ES-I3 (cell line): ENCODE measurements at regions not wholly inside any gene's neighbourhood (a gene's known extent, or its start where the extent isn't known, plus 50 kb on each side); places are given as distances from the start of the nearest gene placed in this dataset.

ENCODE experiments used
- H3K36me3 ChIP-seq: 2 replicates; pipeline ENCODE4 v1.6.1; 2013; ENCODE audit warnings: mild to moderate bottlenecking, low read length, control low read depth, moderate library complexity; ENCODE audit not compliant: insufficient read depth
- H3K4me1 ChIP-seq: 2 replicates; pipeline ENCODE4 v1.6.1; 2013; ENCODE audit warnings: mild to moderate bottlenecking, control low read depth, low read length; ENCODE audit not compliant: insufficient read depth
- H3K9ac ChIP-seq: 2 replicates; pipeline ENCODE4 v1.6.1; 2013; ENCODE audit warnings: low read depth, mild to moderate bottlenecking, low read length, moderate library complexity
- H3K9me3 ChIP-seq: 2 replicates; pipeline ENCODE4 v1.6.1; 2013; ENCODE audit warnings: mild to moderate bottlenecking, low read length, moderate library complexity; ENCODE audit not compliant: control insufficient read depth, insufficient read depth

DNA sequence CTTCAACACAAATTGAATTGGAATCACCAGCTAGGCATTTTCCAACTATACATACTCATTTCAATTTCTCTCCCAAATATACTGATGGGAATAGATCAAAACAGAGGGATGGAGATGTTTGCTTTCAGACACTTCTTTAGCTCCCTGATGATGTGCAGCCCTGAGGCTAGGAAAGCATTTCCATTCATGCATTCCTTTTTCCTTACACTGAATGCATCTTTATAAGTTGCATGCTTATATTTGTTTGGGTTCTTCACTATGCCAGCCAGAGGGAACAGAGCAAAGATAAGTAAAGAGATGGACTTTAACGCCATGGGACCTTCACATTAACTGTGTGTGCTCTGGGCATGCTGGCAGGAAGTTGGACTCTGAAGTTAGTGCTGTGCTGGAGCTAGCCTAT lies 696.5 kb upstream of the CDH9 start:
- H3K9ac ChIP-seq, result no peak overlapping the region

DNA sequence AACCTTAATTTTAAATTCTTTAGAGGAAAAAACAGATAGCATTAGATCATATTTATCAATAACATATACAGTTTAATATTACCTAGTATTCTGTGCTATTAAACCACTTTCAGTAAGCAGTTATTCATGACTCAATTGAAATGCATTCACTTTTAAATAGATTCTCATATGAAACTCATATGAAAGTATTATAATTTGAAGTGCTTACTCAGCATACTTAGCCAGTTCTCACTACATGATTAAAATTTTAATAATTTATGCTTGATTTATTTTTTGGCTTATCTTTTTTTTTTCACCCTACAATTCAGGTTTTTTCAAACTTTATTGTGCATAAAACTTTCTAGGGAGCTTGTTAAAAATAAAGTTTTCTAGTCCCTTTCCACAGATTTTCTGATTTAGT lies 694.9 kb upstream of the CDH9 start:
- Histone ChIP-seq H3K9ac (no peak overlapping the region), H3K9me3 (no peaks in the 10 kb centered on the region), H3K4me1 (no peaks in the 10 kb centered on the region), H3K36me3 (no peaks in the 10 kb centered on the region)

More for the DNA sequence above, 696.5 kb upstream of the CDH9 start:
- Histone ChIP-seq H3K4me1 (no peaks in the 10 kb centered on the region), H3K36me3 (no peaks in the 10 kb centered on the region), H3K9me3 (no peaks in the 10 kb centered on the region)

DNA sequence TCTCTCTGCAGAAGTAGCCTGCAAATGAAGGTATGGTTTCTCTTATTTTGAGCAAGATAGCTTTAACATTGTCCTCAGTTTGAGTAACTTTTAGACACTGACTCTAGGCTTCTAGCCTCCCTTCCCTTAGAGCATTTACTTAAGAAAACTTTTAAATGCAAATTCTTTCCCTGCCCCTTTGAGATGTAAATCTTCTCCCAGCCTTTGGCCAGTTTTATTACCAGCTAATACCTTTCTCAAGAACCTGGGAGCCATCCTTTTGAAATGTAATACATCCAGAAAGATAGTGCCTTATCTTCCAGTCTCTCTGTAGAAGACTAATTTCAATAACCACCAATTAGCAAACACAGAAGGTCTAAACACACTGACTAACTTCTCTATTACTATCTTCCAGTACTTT lies 688.9 kb upstream of the CDH9 start:
- Histone ChIP-seq H3K9ac (no peak overlapping the region), H3K36me3 (no peaks in the 10 kb centered on the region), H3K4me1 (peaks cover 4% of the 10 kb centered on the region; the same call in 1 of the 2 replicates), H3K9me3 (no peaks in the 10 kb centered on the region)

- Histone ChIP-seq H3K9me3 (no peaks in the 10 kb centered on the region), H3K36me3 (no peaks in the 10 kb centered on the region), H3K4me1 (peaks cover 4% of the 10 kb centered on the region; the same call in 1 of the 2 replicates), H3K9ac (no peak overlapping the region)
Observed at GRCh38 chr5:27722337-27722736, 684.0 kb upstream of the CDH9 start.

DNA sequence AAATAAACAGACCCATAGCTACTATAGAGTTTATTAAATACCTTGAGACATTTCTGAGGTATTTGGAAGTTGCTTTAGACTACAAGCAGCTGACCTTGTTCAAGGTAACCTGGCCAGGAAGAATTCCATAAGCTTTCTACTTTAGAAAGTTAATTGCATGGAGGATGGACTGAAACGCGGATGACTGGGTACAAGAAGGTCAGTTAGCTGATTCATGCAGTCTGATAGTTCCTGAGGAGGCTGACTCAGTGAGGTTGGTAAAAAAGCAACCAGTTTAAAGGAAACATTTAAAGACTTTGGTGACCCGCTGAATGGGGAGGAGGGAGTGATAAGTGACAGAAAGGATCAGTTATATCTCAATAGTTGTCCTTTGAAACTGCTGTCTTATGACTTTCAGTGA lies 670.1 kb upstream of the CDH9 start:
- H3K36me3 ChIP-seq, result no peaks in the 10 kb centered on the region
- H3K4me1 ChIP-seq, result no peaks in the 10 kb centered on the region; the same call in 1 of the 2 replicates
- H3K9ac ChIP-seq, result no peak overlapping the region
- no peaks in the 10 kb centered on the region; the same call in 1 of the 2 replicates for H3K9me3 ChIP-seq

- peaks cover 10% of the 10 kb centered on the region; the same call in 1 of the 2 replicates for H3K4me1 ChIP-seq
- no peaks in the 10 kb centered on the region for H3K36me3 ChIP-seq
- no peak overlapping the region for H3K9ac ChIP-seq
- no peaks in the 10 kb centered on the region for H3K9me3 ChIP-seq
Observed at GRCh38 chr5:27706832-27707231, 668.4 kb upstream of the CDH9 start.

DNA sequence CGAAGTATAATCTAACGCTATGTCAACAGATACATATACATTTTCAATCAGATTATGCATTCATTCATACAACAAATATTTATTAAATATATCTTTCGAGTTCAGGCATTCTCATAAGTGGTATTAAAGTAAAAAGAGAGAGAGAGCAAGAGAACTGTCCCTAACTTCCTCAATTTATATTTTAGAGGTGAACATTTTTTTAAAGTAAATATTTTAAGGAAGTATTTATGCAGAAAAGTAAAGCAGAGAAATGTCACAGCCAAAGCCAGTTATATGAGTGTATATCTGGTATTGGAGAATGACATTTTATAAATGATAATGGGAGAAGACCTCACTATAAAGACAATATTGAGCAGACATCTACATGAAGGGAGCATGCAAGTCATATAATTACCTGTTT lies 667.3 kb upstream of the CDH9 start:
- Histone ChIP-seq H3K9ac (no peak overlapping the region), H3K36me3 (no peaks in the 10 kb centered on the region), H3K9me3 (no peaks in the 10 kb centered on the region), H3K4me1 (peaks cover 10% of the 10 kb centered on the region; the same call in 1 of the 2 replicates)

- Histone ChIP-seq H3K36me3 (no peaks in the 10 kb centered on the region), H3K4me1 (peaks cover 10% of the 10 kb centered on the region; the same call in 1 of the 2 replicates), H3K9me3 (no peaks in the 10 kb centered on the region), H3K9ac (no peak overlapping the region)
Observed at GRCh38 chr5:27701931-27702903, 663.8 kb upstream of the CDH9 start.

GRCh38 chr5:27700526-27700925 lies 662.1 kb upstream of the CDH9 start:
- Histone ChIP-seq H3K4me1 (peaks cover 10% of the 10 kb centered on the region; the same call in 1 of the 2 replicates), H3K9me3 (no peaks in the 10 kb centered on the region), H3K36me3 (no peaks in the 10 kb centered on the region), H3K9ac (no peak overlapping the region)

DNA sequence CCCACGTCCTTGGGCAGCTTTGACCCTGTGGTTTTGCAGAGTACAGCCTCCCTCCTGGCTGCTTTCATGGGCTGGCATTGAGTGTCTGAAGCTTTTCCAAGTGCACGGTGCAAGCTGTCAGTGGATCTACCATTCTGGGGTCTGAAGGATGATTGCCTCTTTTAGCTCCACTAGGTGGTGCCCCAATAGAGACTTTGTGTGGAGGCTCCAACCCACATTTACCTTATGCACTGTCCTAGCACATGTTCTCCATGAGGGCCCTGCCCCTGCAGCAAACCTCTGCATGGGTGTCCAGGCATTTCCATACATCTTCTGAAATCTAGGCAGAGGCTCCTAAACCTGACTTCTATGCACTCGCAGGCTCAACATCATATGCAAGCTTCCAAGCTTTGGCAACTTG lies 644.2 kb upstream of the CDH9 start:
- Histone ChIP-seq H3K4me1 (no peaks in the 10 kb centered on the region), H3K9me3 (no peaks in the 10 kb centered on the region), H3K9ac (no peak overlapping the region), H3K36me3 (no peaks in the 10 kb centered on the region)

DNA sequence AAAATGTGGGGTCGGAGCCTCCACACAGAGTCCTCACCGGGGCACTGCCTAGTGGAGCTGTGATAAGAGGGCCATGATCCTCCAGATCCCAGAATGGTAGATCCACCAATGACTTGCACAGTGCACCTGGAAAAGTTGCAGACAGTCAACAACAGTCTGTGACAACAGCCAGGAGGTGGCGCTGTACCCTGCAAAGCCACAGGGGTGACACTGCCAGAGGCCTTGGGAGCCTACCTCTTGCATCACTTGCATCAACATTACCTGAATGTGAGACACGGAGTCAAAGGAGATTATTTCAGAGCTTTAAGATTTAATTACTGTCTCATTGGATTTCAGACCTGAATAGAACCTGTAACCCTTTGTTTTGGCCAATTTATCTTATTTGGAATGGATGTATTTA lies 614.1 kb upstream of the CDH9 start:
- Histone ChIP-seq H3K9me3 (no peaks in the 10 kb centered on the region), H3K4me1 (no peaks in the 10 kb centered on the region), H3K9ac (no peak overlapping the region), H3K36me3 (no peaks in the 10 kb centered on the region)

DNA sequence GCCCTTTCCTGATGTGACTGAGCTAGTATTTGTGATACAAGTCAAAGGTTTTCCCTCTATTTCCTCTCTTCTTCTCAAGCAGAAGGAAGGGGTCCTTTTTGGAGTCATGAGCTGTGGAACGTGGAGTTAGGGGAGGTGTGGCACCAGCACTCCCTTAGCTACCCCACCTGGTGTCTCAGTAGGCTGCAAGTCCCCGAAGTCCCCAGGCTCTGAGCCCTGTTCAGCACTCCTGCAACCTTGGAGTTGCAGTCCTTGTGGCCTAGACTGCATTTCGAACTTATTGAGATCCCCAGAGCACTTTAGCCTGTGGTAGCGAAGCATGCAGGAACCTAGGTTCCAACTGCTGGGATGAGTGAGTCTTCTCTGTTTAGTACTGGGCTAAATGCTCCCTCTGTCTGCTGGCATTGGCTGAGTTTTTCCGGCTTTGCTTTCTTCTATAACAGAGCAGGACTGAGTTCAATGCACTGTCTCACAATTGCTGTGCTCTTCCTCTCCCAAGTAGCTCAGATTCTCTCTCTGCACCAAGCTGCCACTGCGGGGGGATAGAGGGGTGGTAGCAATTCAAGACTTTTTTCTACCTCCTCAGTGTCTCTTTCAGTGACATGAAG lies 600.7 kb upstream of the CDH9 start:
- H3K9ac ChIP-seq, result no peak overlapping the region
- no peaks in the 10 kb centered on the region for H3K9me3 ChIP-seq
- H3K36me3 ChIP-seq, result no peaks in the 10 kb centered on the region
- no peaks in the 10 kb centered on the region for H3K4me1 ChIP-seq

DNA sequence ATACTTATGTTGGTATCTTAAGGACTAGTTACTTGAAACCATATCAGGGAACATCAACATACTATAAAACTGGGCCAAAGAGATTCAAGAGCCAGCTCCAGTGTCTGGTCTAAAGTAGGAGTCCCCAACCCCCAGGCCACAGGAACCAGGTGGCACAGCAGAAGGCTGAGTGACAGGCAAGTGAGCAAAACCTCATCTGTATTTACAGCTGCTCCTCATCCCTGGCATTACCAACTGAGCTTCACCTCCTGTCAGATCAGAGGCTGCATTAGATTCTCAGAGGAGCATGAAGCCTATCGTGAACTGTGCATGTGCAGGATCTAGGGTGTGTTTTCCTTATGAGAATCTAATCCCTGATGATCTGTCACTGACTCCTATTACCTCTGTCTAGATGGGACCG lies 581.6 kb upstream of the CDH9 start:
- Histone ChIP-seq H3K9ac (no peak overlapping the region), H3K36me3 (no peaks in the 10 kb centered on the region), H3K9me3 (peaks cover 2% of the 10 kb centered on the region; the same call in 1 of the 2 replicates), H3K4me1 (no peaks in the 10 kb centered on the region)

DNA sequence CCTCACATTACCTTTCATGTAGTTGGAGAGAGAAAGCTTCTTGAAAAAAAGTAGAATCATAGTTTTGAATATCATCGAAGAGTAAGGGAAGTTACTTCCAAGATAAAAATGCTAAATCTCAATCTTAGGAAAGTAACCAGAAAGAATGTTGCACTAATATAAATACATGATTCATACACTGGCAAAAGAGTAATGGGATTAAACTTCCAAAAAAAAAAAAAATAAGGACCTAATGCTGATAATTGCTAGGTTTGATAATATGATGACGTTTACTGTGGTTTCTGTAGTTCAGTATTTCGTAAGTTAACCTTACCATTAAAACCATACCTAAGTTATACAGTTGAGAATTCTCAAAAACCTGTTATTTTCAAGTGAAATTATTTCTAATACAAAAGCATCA lies 573.8 kb upstream of the CDH9 start:
- H3K4me1 ChIP-seq, result no peaks in the 10 kb centered on the region
- no peaks in the 10 kb centered on the region for H3K36me3 ChIP-seq
- H3K9ac ChIP-seq, result no peak overlapping the region
- H3K9me3 ChIP-seq, result no peaks in the 10 kb centered on the region

GRCh38 chr5:27608992-27609391 lies 570.6 kb upstream of the CDH9 start:
- no peaks in the 10 kb centered on the region for H3K36me3 ChIP-seq
- H3K9me3 ChIP-seq, result no peaks in the 10 kb centered on the region
- H3K4me1 ChIP-seq, result no peaks in the 10 kb centered on the region
- no peak overlapping the region for H3K9ac ChIP-seq
